ENCODE measurements at regions not wholly inside any gene's neighbourhood (a gene's known extent, or its start where the extent isn't known, plus 50 kb on each side); places are given as distances from the start of the nearest gene placed in this dataset.
"Not testable (repeated sequence)": the region's sequence is repeated elsewhere in the genome, so short reads cannot be mapped to it uniquely, and the experiment has no call there.

DNA sequence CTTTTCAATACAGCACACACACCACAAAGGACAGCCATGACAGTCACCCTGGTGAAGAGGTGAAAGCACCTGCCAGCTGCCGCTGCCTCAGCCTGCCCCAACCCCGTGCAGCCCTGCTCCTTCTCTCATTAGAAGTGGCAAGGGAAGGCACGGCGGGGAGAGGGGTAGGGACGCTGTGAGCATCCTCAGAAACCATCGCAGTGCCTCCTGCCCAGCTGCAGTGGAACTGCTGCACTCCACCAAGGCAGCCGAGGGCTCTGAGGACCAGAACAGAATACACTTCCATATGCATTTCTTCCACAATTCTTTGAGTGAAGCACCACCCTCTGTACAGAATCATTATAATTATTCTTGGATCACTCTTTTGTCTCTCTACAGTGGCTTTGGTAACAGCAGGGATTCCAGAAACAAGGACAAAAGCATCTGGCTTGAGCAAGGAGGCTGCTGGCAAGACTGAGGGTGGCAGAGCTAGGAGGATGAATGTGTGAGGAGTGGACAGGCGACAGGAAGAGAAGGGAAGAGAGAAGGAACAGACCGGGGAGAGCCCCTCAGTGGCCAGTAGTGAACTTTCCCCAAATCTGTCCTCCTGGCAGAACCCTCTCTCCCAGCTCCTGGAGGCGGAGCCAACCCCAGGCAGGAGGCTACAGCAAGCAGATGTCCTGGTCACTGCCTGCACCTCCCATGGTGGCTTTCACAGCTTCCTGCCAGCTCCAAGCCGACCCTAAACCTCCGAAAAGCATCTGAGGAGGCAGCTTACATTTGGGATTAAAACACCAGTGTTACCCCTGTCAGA lies 73.2 kb downstream of the MTNR1A start:
- no peak for DNase-seq

DNA sequence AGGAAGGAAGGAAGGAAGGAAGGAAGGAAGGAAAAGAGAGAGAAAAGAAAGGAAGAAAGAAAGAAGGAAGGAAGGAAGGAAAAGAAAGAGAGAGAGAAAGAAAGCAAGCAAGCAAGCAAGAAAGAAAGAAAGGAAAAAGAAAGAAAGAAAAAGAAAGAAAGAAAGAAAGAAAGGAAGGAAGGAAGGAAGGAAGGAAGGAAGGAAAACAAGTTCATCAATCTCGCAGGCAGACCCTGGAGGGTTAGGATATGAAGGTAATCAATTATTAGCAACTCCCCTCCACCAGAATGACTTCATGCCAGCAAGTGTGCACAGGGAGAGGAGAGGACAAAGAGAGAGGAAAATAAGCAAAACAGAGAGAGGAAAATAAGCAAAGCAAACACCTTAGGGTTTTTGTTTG lies 80.2 kb downstream of the MTNR1A start:
- DNase-seq, result no peak

DNA sequence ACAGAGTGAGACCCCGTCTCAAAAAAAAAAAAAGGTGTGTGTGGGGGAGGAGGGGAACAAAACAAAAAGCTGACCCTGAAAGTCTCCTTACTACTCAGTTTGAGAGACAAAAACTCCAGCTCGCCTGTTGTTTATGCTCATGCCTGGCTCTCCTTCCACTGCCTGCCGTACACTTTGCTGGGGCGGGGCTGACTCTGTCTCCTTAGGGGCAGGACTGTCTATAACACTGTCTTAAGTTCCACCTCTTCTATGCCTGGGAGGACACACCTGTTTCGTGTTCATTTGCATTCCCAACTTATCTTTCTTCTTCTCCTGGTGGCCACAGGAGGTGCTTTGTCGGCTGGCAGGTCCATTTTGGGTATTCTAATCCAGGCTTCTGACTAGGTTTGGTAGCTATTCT lies 81.4 kb downstream of the MTNR1A start:
- no peak for DNase-seq

DNA sequence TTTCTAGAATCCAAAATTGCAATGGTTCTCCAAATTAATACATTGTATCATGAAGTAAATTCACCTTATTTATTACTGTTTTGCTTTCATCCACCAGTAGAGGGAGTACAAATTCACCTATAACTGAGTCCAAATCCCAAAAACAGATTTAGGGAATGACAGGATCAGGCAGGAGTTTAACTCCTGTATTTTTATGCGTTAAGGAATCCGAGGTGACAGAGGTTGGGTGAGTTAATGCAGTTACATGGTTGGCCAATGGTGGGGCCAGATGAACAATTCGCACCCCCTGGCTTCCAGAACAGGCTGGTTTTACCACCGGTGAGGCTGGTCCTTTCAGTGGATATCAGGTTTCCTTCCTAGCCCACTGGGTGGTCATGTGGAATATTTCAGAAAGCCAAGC lies 82.4 kb downstream of the MTNR1A start:
- DNase-seq, result peak; percentile 33

DNA sequence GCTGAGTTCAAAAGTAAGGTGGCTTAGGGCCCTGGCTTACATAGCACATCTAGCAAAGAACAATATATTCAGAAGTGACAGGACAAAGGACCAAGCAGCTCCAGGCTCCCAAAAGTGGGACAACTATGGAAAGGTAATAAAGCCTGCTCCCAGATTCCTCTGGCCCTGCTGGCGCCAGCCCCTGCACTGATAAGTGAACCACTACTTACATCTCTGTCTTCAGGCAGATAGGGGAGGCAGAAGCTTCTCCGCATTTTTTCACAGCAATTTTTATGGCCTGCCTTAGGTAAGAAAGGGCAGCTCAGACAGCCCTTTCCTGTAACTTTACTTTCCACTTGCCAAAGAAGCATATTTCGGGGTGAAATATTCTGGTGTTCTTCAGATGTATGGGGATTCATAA lies 83.9 kb downstream of the MTNR1A start:
- no peak for DNase-seq

DNA sequence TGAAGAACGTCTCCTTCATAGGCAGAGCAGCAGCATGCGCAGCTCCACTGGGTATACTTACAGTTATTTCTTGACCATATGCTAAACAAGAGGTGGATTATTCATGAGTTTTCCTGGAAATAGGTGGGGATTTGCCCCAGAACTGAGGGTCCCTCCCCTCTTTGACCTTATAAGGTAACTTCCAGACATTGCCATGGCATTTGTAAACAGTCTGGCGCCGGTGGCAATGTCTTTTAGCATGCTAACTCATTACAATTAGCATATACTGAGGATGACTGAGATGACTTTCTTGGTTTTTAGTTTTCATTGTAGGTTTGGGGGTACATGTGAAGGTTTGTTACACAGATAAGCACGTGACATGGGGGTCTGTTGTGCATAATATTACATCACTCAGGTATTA lies 97.3 kb downstream of the MTNR1A start:
- DNase-seq, result no peak

DNA sequence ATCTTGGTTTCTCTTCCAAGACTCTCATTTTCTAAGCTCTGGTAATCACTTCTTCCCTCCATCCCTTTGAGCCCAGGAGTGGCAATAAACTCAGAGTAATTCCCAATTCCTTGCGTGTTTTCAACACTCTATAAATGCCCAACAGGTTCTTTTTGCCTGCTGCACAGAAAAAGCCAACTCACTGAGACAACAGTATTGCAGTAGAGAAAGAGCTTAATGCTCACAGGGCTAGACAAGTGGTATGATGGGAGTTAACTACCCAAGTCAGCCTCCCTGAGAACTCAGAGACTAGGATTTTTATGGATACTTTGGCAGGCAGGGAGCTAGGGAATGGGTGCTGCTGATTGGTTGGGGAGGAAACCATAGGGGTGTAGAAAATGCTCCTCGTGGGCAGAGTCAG lies 103.4 kb downstream of the MTNR1A start:
- no peak for DNase-seq

DNA sequence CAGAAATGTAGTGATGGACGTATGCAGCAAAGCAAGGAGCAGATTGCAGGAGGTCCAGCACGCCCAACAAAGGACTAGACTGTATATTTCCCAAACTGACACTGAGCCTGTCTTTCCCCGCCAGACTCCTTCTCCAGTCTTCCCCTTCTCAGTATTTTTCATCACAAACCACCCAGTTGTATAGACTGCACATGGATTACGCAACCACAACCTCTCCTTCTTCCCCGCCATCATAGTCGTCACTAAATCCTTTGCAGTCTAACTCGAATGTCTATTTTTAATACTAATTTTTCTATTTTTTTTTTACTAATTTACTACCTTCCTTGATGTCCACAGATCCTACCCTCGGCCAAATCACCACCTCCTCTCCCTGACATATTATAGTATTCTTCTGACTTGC lies 105.4 kb downstream of the MTNR1A start:
- DNase-seq, result no peak

DNA sequence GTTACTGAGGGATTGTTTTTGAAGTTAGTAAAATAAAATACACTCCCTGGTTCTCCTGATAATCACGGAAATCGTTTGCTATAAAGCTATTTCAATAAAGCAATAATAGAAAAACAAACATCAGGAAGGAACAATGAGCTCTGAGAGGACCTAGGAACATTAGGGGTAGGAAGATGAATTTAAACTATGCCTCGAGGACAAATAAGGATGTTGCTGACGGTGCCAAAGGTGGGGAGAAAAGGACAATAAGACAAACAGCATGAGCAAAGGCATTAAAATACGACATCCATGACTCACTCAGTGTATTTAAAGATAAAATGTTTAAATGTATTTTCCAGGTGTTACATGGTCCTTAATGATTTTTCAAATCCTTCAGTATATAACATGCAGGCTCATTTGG lies 110.3 kb downstream of the MTNR1A start:
- no peak for DNase-seq

DNA sequence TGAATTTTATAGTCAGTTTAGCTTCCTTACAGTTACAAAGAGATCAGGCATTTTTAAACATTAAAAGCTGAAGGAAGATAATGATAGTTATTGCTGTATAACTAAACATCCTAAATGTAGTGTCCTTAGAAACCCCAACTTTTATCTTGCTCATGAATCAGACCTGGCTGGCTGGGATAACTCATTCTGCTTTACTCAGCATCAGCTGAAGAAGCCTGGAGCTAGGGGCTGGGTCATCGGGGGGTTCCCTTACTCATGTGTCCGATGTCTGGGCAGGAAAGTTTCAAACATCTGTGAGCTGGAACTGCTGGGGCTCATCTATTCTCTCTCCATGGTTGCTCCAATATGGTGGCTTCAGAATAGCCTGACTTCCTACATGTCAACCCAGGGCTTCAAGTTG lies 113.9 kb downstream of the MTNR1A start:
- DNase-seq, result no peak

DNA sequence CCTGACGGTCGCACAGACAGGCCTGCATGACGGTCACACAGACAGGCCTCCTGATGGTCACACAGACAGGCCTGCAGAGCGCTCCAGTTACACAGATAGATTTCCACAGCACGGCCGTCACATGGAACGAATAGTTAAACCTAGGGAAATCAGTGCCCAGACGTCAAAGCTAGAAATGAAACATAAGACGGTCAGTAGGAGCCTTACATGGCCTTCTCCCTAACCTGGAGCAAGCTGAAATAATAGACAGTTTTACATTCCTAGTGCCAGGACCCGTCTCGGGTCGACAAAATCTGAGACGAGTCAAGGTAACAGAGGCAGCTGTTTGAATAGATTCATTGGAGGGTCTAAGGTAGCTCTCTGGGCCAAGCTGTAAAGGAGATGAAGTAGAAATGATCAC lies 126.9 kb downstream of the MTNR1A start:
- no peak for DNase-seq

DNA sequence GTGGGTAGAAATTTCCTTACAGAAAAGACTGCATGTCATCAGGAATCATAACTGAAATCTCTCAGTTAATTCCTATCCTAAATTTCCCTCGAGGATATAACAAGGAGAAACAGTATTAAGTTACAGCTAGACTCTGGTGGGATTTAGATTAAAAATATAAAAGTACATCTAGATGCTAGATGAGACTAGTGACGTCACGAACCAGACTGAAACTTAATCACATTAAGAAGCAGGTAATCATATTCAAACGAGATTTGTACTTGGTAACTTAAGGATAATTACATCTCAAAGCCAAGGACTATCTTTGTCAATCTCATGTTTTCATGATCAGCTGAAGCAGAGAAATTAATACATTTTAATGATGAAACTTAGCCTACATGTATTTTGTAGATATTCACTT lies 130.6 kb downstream of the MTNR1A start:
- DNase-seq, result no peak

DNA sequence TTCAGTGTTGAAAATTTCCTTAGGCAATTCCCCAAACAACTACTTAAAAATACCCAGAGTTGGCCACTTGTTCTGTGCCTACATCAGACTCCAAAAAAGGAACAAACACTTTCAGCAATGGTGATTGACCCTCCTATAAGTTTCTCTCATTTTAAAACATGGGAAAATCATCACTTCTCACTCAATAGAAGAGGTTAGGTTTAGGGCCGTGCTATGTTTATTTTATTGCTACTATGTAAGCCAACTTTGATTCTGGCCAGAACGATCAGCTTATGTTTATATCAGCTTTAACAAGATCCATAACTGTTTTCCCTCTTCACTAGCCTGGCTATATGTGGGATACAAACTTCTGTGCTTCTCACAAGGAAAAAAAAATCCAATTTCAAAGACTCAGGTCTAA lies 133.1 kb downstream of the MTNR1A start:
- no peak for DNase-seq

DNA sequence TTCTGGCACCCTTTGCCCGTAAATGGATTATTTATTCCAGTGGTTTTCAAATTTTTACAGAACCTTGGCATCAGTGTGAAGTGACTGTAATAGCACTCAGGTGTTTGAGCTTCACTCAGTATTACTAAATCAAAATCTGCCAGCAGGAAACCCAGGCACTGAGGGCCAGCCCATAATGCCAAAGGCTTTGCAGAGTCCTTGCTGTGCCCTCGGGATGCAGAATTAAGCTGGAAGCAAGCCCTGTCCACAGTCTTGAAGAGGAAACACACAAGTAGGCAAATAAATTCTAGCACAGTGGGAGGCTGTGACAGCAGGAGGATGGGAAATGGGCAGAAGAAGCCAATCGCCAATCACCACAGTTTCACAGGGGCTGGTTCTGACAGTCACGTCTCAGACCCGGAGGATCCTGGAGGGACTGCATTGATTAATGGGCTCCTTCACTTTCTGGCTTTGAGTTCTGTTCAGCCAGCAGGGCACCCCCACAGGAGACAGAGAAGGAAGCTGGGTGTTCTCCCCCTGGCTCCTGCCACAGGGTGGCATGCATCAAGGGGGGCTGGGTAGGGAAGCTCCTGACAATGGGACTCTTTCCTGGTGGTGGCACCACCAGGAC lies 138.8 kb downstream of the MTNR1A start:
- no peak for DNase-seq

DNA sequence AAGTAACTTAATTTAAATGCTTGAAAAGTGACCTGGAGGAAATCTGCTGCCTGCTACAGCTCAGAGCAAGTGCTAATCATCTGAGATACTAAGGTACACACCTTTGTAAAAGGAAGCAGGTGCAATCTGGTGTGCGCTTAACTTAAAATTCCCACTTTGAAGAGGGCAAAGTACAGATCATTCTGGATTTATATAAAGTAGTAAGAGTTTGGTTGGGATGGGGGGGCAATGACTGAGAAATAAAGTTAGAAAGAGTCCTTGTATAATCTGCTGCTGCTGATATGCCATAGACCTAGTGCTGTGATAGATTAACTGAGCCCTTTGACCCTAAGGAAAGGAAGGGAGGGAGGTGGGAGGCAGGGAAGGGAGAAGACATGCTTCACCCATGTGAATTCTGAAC lies 141.0 kb downstream of the MTNR1A start:
- DNase-seq, result no peak

DNA sequence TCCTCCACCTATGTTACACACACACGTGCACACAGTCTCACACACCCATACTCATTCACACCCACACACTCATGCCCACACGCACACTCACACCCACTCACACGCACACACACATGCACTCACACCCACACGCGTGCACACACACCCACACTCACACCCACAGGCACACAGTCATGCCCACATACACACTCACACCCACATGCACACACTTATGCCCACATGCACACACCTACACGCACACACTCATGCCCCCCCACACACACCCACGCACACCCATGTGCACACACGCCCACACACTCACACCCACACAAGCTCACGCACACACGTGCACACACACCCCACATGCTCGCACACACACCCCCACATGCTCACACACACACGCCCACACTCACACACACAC lies 140.0 kb downstream of the F11 start:
- DNase-seq, result no peak

DNA sequence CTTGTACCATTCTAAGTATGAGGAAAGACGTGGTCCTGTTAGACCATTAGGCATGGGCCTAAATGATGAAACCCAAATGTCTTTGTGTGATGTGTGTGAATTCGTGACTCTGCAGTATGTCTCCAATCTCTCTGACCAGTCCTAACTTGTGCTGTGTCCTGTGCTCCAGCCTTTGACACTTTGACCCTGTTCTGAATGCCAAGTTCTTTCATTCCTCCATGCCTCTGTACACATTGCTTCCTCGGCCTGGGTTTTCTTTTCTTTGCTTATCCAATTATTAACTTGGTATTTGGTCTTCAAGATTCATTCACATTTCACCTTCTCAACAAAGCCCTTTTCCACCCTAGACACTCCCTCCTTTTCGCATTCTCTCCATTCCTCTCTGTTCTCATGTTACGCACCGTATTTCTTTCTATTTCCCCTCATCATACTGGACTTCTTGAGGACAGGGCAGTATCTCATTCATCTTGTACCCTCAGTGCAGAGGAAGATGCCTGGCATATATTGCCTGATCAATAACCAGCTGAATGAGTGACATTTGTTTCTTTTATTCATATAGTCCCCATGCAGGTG lies 138.7 kb downstream of the F11 start:
- no peak for DNase-seq

DNA sequence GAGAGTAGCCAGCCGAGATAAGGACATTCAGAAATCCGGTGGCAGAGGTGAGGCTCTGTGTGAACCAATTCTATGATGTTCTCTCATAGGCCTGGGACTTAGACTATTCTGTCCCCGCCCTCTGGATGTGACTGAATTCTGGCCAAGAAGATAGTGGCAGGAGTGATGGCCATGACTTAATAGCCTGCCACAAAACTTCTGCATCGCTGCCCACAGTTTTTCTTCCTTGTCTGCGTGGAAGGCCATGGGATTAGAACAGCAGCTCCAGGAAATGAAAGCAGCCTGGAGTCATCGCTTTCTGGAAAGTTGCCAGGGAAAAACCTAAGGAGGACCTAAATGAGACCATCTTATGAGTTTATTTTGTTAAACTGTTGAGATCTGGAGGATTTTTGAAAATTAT lies 134.7 kb downstream of the F11 start:
- DNase-seq, result peak; percentile 14

DNA sequence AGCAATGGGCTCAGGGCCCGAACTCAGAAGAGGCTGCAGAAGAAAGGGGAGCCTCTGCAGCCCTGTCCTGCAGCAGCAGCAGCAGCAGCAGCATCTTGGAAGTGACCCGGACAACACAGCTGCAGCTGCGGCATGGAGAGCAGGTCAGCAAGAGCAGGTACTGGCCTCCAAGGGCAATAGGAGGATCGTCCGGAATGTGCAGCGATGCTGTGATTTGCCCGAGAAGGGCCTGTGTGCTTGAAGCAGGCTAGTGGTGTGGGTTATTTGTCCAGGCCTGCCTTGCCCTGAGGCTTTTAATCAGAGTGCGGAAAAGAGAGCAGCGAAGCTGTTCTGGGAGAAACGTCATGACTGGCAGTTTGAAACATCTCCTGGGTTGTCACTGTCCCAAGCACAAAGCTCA lies 126.0 kb downstream of the F11 start:
- DNase-seq, result no peak

DNA sequence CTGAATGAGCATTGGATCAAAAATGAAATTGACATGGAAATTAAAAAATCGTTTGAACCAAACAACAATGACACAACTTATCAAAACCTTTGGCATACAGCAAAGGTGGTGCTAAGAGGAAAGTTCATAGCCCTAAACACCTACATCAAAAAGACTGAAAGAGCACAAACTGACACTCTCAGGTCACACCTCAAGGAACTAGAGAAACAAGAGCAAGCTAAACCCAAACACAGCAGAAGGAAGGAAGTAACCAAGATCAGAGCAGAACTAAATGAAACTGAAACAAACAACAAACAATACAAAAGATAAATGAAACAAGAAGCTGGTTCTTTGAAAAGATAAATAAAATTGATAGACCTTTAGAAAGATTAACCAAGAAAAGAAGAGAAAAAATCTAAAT lies 118.3 kb downstream of the F11 start:
- DNase-seq, result not testable (repeated sequence)

DNA sequence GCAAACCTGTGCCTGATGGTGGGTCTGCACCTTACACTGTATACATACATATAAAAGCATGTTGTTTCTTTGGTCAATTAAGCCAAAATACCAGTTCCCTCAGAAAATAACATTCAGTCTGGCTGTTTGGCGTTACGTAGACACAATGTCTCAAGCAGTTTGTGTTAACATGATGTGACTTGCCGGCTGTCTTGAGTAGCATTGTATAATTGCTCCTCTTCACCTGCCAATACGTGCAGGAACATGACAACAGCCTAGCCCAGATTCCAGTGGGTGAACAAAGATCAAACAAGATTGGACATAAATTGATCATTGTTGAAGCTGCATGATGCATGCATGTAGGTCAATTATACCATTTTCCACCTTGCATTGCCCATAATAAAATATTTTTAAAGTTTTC lies 102.3 kb downstream of the F11 start:
- DNase-seq, result no peak

DNA sequence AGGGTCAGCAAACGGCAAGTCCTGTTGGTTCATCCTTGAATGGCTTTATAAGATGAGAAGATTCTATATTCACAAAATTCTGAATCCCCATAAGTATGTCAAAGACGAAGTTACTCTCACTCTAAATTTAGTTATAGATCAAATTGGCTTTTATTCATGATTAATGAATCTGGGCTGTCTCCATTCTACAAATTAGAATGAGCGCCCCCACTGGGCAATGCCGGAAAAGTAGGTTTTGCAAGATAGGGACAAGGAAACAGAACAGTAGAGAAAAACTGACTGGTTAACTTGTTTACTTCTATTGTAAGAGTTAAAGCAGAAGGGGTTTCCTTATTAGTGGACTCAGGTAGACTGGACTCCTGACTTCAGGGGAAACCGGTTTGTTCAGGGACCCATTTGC lies 100.3 kb downstream of the F11 start:
- DNase-seq, result no peak

DNA sequence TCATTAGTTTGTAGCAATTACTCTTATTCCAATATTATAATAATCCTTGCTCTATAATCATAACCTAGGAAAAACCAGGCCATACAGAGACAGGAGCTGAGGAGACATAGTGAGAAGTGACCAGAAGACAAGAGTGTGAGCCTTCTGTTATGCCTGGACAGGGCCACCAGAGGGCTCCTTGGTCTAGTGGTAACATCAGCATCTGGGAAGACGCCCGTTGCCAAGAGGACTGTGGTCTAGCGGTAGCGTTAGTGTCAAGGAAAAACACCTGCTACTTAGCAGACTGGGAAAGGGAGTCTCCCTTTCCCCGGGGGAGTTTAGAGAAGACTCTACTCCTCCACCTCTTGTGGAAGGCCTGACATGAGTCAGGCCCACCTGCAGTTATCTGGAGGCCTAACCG lies 97.0 kb downstream of the F11 start:
- not testable (repeated sequence) for DNase-seq

DNA sequence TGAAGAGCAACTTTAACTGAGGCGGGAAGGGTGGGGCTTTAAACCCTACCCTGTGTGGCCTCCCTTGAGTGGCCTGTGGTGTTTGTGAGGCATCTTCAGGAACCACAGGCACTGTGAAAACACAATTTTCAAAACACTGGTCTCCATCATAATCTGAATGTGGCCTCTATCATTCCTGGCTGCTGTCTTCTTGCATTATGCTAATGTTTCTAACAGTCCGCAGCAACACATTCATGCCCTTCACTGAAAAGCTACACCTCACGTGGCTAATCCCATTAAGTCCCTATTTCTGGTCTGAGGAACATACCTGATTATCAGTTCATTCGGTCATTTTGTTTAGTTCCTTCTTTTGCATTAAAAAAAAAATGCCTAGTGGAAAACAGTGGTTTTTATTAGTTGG lies 94.6 kb downstream of the F11 start:
- DNase-seq, result no peak
